ENCODE measurements at regions not wholly inside any gene's neighbourhood (a gene's known extent, or its start where the extent isn't known, plus 50 kb on each side); places are given as distances from the start of the nearest gene placed in this dataset.

- no peak for DNase-seq
Observed at GRCh38 chr10:126851414-126852108, 53.7 kb upstream of the DOCK1 start.

- DNase-seq, result no peak
Observed at GRCh38 chr10:126854726-126855495, 50.3 kb upstream of the DOCK1 start.

Measured in NCI-H1436 (cell line).